NCI-H82 treated with DMSO at 0.1 percent for 48 hours (cell line): ENCODE measurements at regions not wholly inside any gene's neighbourhood (a gene's known extent, or its start where the extent isn't known, plus 50 kb on each side); places are given as distances from the start of the nearest gene placed in this dataset.
"Not testable (repeated sequence)": the region's sequence is repeated elsewhere in the genome, so short reads cannot be mapped to it uniquely, and the experiment has no call there.

Experiments used
- DNase-seq: peaks from one replicate; lab custom pipeline; 2025; ENCODE audit not compliant: unreplicated experiment; lab: John Stamatoyannopoulos, UW

- peak; percentile 0 for DNase-seq
These were observed 165.7 kb upstream of the MXRA5 start for GRCh38 chrX:3512150-3512549.

- no peak for DNase-seq
These were observed 163.5 kb upstream of the MXRA5 start for GRCh38 chrX:3509934-3510333.

- DNase-seq: no peak
These were observed 158.5 kb upstream of the MXRA5 start for GRCh38 chrX:3504916-3505315.

GRCh38 chrX:3501833-3502535 is 155.5 kb upstream of the MXRA5 start:
- DNase-seq: no peak

GRCh38 chrX:3495836-3496769 is 149.7 kb upstream of the MXRA5 start:
- DNase-seq: not testable (repeated sequence)

GRCh38 chrX:3493605-3494004 is 147.2 kb upstream of the MXRA5 start:
- DNase-seq: no peak

GRCh38 chrX:3485727-3486126 is 139.3 kb upstream of the MXRA5 start:
- no peak for DNase-seq

GRCh38 chrX:3479026-3479425 is 132.6 kb upstream of the MXRA5 start:
- DNase-seq: no peak

- no peak for DNase-seq
These were observed 130.5 kb upstream of the MXRA5 start for GRCh38 chrX:3476973-3477372.

GRCh38 chrX:3470211-3470679 is 123.8 kb upstream of the MXRA5 start:
- not testable (repeated sequence) for DNase-seq

- DNase-seq: no peak
These were observed 121.6 kb upstream of the MXRA5 start for GRCh38 chrX:3468031-3468430.

GRCh38 chrX:3465017-3465416 is 118.6 kb upstream of the MXRA5 start:
- no peak for DNase-seq

- DNase-seq: no peak
These were observed 115.7 kb upstream of the MXRA5 start for GRCh38 chrX:3462166-3462508.

- DNase-seq: no peak
These were observed 115.1 kb upstream of the MXRA5 start for GRCh38 chrX:3461397-3462165.

GRCh38 chrX:3455796-3456195 is 109.3 kb upstream of the MXRA5 start:
- DNase-seq: no peak

GRCh38 chrX:3451571-3451970 is 105.1 kb upstream of the MXRA5 start:
- DNase-seq: no peak

GRCh38 chrX:3450881-3451570 is 104.6 kb upstream of the MXRA5 start:
- DNase-seq: no peak

- no peak for DNase-seq
These were observed 102.8 kb upstream of the MXRA5 start for GRCh38 chrX:3449287-3449686.

GRCh38 chrX:3448563-3448962 is 102.1 kb upstream of the MXRA5 start:
- no peak for DNase-seq

- DNase-seq: no peak
These were observed 99.5 kb upstream of the MXRA5 start for GRCh38 chrX:3445806-3446490.
